ENCODE measurements at regions not wholly inside any gene's neighbourhood (a gene's known extent, or its start where the extent isn't known, plus 50 kb on each side); places are given as distances from the start of the nearest gene placed in this dataset.

DNA sequence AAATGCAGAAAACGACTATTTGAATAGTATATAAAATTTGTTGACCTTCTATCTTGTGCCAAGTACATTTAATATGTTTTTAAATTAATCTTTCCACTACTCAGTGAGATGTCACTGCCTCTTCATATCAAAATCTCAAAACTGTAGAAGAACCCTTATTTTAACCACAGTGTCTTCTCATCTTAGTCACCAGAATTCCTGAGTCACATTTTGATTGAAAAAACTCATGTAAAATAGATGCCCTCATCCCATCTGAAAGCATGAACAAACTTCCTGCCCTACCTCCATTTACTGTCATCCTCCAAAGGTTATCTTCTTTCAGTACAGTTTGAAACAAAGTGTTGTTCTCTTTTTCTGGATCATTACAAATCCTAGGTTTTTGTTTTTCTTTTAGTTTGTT, 1215.4 kb downstream of the PCDH9 start:
- no peaks in the 10 kb centered on the region for H3F3A ChIP-seq (ENCODE audit: low read depth)
- H3K4me1 ChIP-seq (ENCODE audit: insufficient read depth, low read length, poor library complexity, severe bottlenecking): no peaks in the 10 kb centered on the region
- no peak overlapping the region for H3K4me3 ChIP-seq (ENCODE audit: low read length, poor library complexity, severe bottlenecking)
- TF ChIP-seq EZH2phosphoT487 (IDR thresholded peaks at IDR 0.05; ENCODE audit: borderline replicate concordance): no peak
- TF ChIP-seq, protein P1, sequence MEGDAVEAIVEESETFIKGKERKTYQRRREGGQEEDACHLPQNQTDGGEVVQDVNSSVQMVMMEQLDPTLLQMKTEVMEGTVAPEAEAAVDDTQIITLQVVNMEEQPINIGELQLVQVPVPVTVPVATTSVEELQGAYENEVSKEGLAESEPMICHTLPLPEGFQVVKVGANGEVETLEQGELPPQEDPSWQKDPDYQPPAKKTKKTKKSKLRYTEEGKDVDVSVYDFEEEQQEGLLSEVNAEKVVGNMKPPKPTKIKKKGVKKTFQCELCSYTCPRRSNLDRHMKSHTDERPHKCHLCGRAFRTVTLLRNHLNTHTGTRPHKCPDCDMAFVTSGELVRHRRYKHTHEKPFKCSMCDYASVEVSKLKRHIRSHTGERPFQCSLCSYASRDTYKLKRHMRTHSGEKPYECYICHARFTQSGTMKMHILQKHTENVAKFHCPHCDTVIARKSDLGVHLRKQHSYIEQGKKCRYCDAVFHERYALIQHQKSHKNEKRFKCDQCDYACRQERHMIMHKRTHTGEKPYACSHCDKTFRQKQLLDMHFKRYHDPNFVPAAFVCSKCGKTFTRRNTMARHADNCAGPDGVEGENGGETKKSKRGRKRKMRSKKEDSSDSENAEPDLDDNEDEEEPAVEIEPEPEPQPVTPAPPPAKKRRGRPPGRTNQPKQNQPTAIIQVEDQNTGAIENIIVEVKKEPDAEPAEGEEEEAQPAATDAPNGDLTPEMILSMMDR (conservative IDR thresholded peaks at IDR 0.05; ENCODE audit: low read length): no peak
- H3K4me2 ChIP-seq (ENCODE audit: low read depth, low read length, poor library complexity, severe bottlenecking): no peak overlapping the region
- H3K9me3 ChIP-seq (ENCODE audit: insufficient read depth, low read depth, low read length): no peaks in the 10 kb centered on the region
- no peaks in the 10 kb centered on the region for H3K27me3 ChIP-seq (ENCODE audit: insufficient read depth, low read length, poor library complexity, severe bottlenecking)
- no peak overlapping the region for H3K9ac ChIP-seq (ENCODE audit: low read depth, low read length, poor library complexity, severe bottlenecking)
- no peaks in the 10 kb centered on the region for H3K79me2 ChIP-seq (ENCODE audit: insufficient read depth, low read length)
- no peaks in the 10 kb centered on the region for H3K9me2 ChIP-seq (replicated peaks; ENCODE audit: low read depth, low read length)
- H3K36me3 ChIP-seq (ENCODE audit: insufficient read depth, low read length): no peaks in the 10 kb centered on the region
- no peaks in the 10 kb centered on the region for H4K20me1 ChIP-seq (ENCODE audit: insufficient read depth, low read length, poor library complexity, severe bottlenecking)
- no peak overlapping the region for H2AFZ ChIP-seq (ENCODE audit: low read length)

DNA sequence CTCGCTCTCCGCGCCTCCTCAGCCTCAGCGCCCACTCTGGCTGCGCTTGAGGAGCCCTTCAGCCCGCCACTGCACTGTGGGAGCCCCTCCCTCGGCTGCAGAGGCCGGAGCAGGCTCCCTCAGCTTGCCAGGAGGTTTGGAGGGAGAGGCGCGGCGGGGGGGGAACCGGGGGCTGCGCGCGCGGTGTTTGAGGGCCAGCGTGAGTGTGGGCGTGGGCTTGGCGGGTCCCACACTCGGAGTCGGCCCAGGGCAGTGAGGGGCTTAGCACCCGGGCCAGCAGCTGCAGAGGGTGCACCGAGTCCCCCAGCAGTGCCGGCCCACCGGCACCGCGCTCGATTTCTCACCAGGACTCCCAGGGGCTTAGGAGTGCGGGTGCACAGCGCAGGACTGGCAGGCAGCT, 1220.9 kb downstream of the PCDH9 start:
- Histone ChIP-seq H3K4me3 (ENCODE audit: low read length, poor library complexity, severe bottlenecking) (no peak overlapping the region), H2AFZ (ENCODE audit: low read length) (no peak overlapping the region), H3K36me3 (ENCODE audit: insufficient read depth, low read length) (no peaks in the 10 kb centered on the region), H3K4me2 (ENCODE audit: low read depth, low read length, poor library complexity, severe bottlenecking) (no peak overlapping the region), H3K4me1 (ENCODE audit: insufficient read depth, low read length, poor library complexity, severe bottlenecking) (no peaks in the 10 kb centered on the region), H3F3A (ENCODE audit: low read depth) (no peaks in the 10 kb centered on the region), H3K9ac (ENCODE audit: low read depth, low read length, poor library complexity, severe bottlenecking) (no peak overlapping the region), H4K20me1 (ENCODE audit: insufficient read depth, low read length, poor library complexity, severe bottlenecking) (no peaks in the 10 kb centered on the region), H3K79me2 (ENCODE audit: insufficient read depth, low read length) (no peaks in the 10 kb centered on the region), H3K9me2 (replicated peaks; ENCODE audit: low read depth, low read length) (no peaks in the 10 kb centered on the region), H3K27me3 (ENCODE audit: insufficient read depth, low read length, poor library complexity, severe bottlenecking) (no peaks in the 10 kb centered on the region), H3K9me3 (ENCODE audit: insufficient read depth, low read depth, low read length) (no peaks in the 10 kb centered on the region)
- no peak for TF ChIP-seq EZH2phosphoT487 (IDR thresholded peaks at IDR 0.05; ENCODE audit: borderline replicate concordance)
- TF ChIP-seq, protein P1 (conservative IDR thresholded peaks at IDR 0.05; ENCODE audit: low read length): no peak

DNA sequence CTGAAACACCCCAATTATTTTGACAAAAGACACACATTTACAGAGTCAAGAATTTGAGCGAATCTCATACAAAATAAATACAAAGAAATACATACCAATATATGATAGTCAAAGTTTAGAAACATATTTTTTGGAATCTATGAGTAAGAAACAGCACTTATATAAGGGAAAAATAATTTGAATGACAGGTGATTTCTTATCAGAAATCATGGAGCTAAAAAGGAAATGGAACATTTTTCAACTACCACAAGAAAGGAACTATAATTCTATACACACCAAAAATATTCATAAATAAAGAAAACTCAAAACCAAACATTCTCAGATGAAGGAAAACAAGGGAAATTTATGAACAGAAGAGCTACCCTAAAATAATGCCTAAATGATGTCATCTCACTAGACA, 1226.6 kb downstream of the PCDH9 start:
- no peak overlapping the region for H3K4me3 ChIP-seq (ENCODE audit: low read length, poor library complexity, severe bottlenecking)
- no peaks in the 10 kb centered on the region for H4K20me1 ChIP-seq (ENCODE audit: insufficient read depth, low read length, poor library complexity, severe bottlenecking)
- no peaks in the 10 kb centered on the region for H3K79me2 ChIP-seq (ENCODE audit: insufficient read depth, low read length)
- no peaks in the 10 kb centered on the region for H3K4me1 ChIP-seq (ENCODE audit: insufficient read depth, low read length, poor library complexity, severe bottlenecking)
- no peak overlapping the region for H2AFZ ChIP-seq (ENCODE audit: low read length)
- 0 out of 2 replicates have a peak, but pooled peaks cover 3% of the 10 kb centered on the region for H3K9me3 ChIP-seq (ENCODE audit: insufficient read depth, low read depth, low read length)
- no peaks in the 10 kb centered on the region for H3K9me2 ChIP-seq (replicated peaks; ENCODE audit: low read depth, low read length)
- H3K36me3 ChIP-seq (ENCODE audit: insufficient read depth, low read length): no peaks in the 10 kb centered on the region
- no peak overlapping the region for H3K9ac ChIP-seq (ENCODE audit: low read depth, low read length, poor library complexity, severe bottlenecking)
- no peaks in the 10 kb centered on the region for H3F3A ChIP-seq (ENCODE audit: low read depth)
- H3K27me3 ChIP-seq (ENCODE audit: insufficient read depth, low read length, poor library complexity, severe bottlenecking): no peaks in the 10 kb centered on the region
- H3K4me2 ChIP-seq (ENCODE audit: low read depth, low read length, poor library complexity, severe bottlenecking): no peak overlapping the region
- TF ChIP-seq, protein P1 (conservative IDR thresholded peaks at IDR 0.05; ENCODE audit: low read length): no peak
- TF ChIP-seq EZH2phosphoT487 (IDR thresholded peaks at IDR 0.05; ENCODE audit: borderline replicate concordance): no peak

Measured in Loucy (cell line).